Fibroblast of villous mesenchyme (primary cell): ENCODE measurements at regions not wholly inside any gene's neighbourhood (a gene's known extent, or its start where the extent isn't known, plus 50 kb on each side); places are given as distances from the start of the nearest gene placed in this dataset.

Source experiments
- DNase-seq: peaks from one replicate; pipeline ENCODE4 v3.0.0-alpha.2; 2010; ENCODE audit warnings: low read depth
- H3K4me3 ChIP-seq: 2 replicates; pipeline ENCODE4 v1.5.1; 2011; ENCODE audit warnings: low read depth, mild to moderate bottlenecking, low read length
- TF ChIP-seq, protein P1 (sequence below): IDR thresholded peaks from 2 replicates; pipeline ENCODE4 v1.5.1; 2012; ENCODE audit warnings: low read depth, mild to moderate bottlenecking, low read length; ENCODE audit not compliant: insufficient read depth

- TF ChIP-seq, protein P1, sequence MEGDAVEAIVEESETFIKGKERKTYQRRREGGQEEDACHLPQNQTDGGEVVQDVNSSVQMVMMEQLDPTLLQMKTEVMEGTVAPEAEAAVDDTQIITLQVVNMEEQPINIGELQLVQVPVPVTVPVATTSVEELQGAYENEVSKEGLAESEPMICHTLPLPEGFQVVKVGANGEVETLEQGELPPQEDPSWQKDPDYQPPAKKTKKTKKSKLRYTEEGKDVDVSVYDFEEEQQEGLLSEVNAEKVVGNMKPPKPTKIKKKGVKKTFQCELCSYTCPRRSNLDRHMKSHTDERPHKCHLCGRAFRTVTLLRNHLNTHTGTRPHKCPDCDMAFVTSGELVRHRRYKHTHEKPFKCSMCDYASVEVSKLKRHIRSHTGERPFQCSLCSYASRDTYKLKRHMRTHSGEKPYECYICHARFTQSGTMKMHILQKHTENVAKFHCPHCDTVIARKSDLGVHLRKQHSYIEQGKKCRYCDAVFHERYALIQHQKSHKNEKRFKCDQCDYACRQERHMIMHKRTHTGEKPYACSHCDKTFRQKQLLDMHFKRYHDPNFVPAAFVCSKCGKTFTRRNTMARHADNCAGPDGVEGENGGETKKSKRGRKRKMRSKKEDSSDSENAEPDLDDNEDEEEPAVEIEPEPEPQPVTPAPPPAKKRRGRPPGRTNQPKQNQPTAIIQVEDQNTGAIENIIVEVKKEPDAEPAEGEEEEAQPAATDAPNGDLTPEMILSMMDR: no peak
- no peak for DNase-seq
Observed at GRCh38 chr14:96730386-96730785, 66.8 kb upstream of the VRK1 start.

GRCh38 chr14:96734076-96734622 is 63.0 kb upstream of the VRK1 start:
- H3K4me3 ChIP-seq: no peak overlapping the region
- TF ChIP-seq, protein P1: no peak
- DNase-seq: no peak

More at GRCh38 chr14:96730386-96730785, 66.8 kb upstream of the VRK1 start:
- H3K4me3 ChIP-seq: no peak overlapping the region

- DNase-seq: no peak
Observed at GRCh38 chr14:96735526-96735925, 61.7 kb upstream of the VRK1 start.

DNA sequence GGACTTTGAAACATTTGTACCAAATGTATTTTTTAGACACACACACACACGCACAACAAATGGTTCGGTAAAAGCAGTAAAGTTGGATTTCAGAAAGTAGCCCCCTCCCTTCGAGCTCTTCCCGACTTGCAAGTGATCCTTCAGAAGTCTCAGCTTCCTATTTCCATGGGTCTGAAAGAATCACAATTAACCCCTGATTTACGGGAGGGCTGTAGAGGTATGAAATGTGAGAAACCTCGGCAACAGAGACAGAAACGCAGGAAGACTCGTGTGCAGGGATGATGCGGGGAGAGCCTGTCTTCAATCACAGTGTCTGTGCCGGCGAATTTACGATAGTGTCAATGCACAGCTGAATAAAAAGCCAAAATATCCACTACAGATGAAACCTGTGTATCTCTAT is 60.7 kb upstream of the VRK1 start:
- no peak overlapping the region for H3K4me3 ChIP-seq
- TF ChIP-seq, protein P1: no peak
- no peak for DNase-seq

More at GRCh38 chr14:96735526-96735925, 61.7 kb upstream of the VRK1 start:
- TF ChIP-seq, protein P1: no peak
- H3K4me3 ChIP-seq: no peak overlapping the region

DNA sequence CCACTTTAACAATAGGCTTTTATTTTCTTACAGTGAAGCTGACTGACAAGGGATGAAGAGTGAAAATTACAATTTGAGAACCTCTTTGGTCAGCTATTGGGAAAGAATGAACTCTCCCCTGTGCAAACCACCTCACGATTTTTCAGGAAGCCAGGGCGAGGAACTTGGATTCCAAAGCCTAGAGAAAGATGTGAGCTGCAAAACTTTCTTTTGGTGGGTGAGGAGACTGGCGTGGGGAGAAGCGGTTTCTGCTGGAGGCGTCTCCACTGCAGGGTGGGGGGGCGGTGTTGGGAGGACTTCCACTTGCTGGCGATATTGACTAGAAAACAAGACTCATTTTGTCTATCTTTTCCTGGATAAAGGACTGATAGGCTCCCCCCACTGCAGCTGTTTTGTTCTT is 59.3 kb upstream of the VRK1 start:
- TF ChIP-seq, protein P1: no peak
- DNase-seq: no peak
- no peak overlapping the region for H3K4me3 ChIP-seq

GRCh38 chr14:96739200-96739910 is 57.8 kb upstream of the VRK1 start:
- no peak overlapping the region for H3K4me3 ChIP-seq
- TF ChIP-seq, protein P1: no peak
- DNase-seq: no peak
